CD14-positive monocyte (primary cell): ENCODE measurements at regions not wholly inside any gene's neighbourhood (a gene's known extent, or its start where the extent isn't known, plus 50 kb on each side); places are given as distances from the start of the nearest gene placed in this dataset.

Source experiments
- DNase-seq, 3 donors: peaks; one replicate each; pipeline ENCODE4 v3.0.0-alpha.2; 2011 to 2022
- H2AFZ ChIP-seq: 2 replicates; pipeline ENCODE4 v1.6.0; 2012; ENCODE audit warnings: mild to moderate bottlenecking, low read depth, low read length, inconsistent platforms; ENCODE audit not compliant: insufficient read depth, poor library complexity, severe bottlenecking
- H3K27ac ChIP-seq, 2 donors: 1 replicate in 1 of 2; 2 replicates in 1 of 2; pipeline ENCODE4 v1.5.1; 2012 to 2013; ENCODE audit warnings: low read length in 2 of 2, control low read depth in 1 of 2, inconsistent platforms in 1 of 2, low read depth in 1 of 2, mild to moderate bottlenecking in 1 of 2
- H3K27me3 ChIP-seq, 2 donors: one replicate each; pipeline versions ENCODE4 v1.6.0 to v1.6.1; 2011 to 2013; ENCODE audit warnings: low read length in 2 of 2; ENCODE audit not compliant: control insufficient read depth in 2 of 2, insufficient read depth in 2 of 2
- H3K36me3 ChIP-seq, 2 donors: replicated peaks in 1 of 2; 1 replicate in 1 of 2; 2 replicates in 1 of 2; pipeline versions ENCODE4 v1.5.1 to v1.6.1; 2012 to 2013; ENCODE audit warnings: low read length in 2 of 2, control low read depth in 1 of 2, inconsistent platforms in 1 of 2, mild to moderate bottlenecking in 1 of 2; ENCODE audit not compliant: insufficient read depth in 2 of 2, control insufficient read depth in 1 of 2
- H3K4me1 ChIP-seq, 2 donors: 1 replicate in 1 of 2; 2 replicates in 1 of 2; pipeline versions ENCODE4 v1.5.1 to v1.6.1; 2012 to 2013; ENCODE audit warnings: low read length in 2 of 2, control low read depth in 1 of 2, inconsistent platforms in 1 of 2, mild to moderate bottlenecking in 1 of 2, moderate library complexity in 1 of 2; ENCODE audit not compliant: insufficient read depth in 2 of 2, control insufficient read depth in 1 of 2
- H3K4me2 ChIP-seq: replicated peaks from 2 replicates; pipeline ENCODE3; 2012; ENCODE audit warnings: low read length, moderate library complexity, mild to moderate bottlenecking; ENCODE audit not compliant: poor library complexity, severe bottlenecking; ENCODE audit errors: extremely low read depth
- H3K4me3 ChIP-seq, 3 experiments: fragments of 200-600 bp in 1 of 3; sonication (generic) in 1 of 3; replicated peaks in 1 of 3; 1 replicate in 2 of 3; 2 replicates in 1 of 3; pipeline ENCODE4 v1.5.1; 2011 to 2013; ENCODE audit warnings: low read length in 3 of 3, mild to moderate bottlenecking in 3 of 3, control low read depth in 2 of 3, low read depth in 2 of 3, inconsistent platforms in 1 of 3, moderate library complexity in 1 of 3
- H3K79me2 ChIP-seq: 2 replicates; pipeline ENCODE4 v1.6.0; 2012; ENCODE audit warnings: mild to moderate bottlenecking, control low read depth, inconsistent platforms, low read length, moderate library complexity; ENCODE audit not compliant: insufficient read depth
- H3K9ac ChIP-seq: 2 replicates; pipeline ENCODE4 v1.6.0; 2017; ENCODE audit warnings: low read length, mild to moderate bottlenecking; ENCODE audit not compliant: insufficient read depth, poor library complexity, severe bottlenecking
- H3K9me3 ChIP-seq, 2 donors: replicated peaks in 1 of 2; 1 replicate in 1 of 2; 2 replicates in 1 of 2; pipeline versions ENCODE4 v1.5.1 to v1.6.1; 2012 to 2013; ENCODE audit warnings: low read length in 2 of 2, control low read depth in 1 of 2; ENCODE audit not compliant: control insufficient read depth in 1 of 2, insufficient read depth in 1 of 2
- H4K20me1 ChIP-seq: 2 replicates; pipeline ENCODE4 v1.6.0; 2012; ENCODE audit warnings: mild to moderate bottlenecking, low read length, control low read depth, moderate library complexity; ENCODE audit not compliant: insufficient read depth
- H3K27ac Mint-ChIP-seq, 7 donors: one replicate each; pipeline ENCODE4 v1.8.0; 2020; ENCODE audit warnings: mild to moderate bottlenecking in 7 of 7, mixed read lengths in 7 of 7, moderate library complexity in 6 of 7, inconsistent platforms in 2 of 7
- H3K27me3 Mint-ChIP-seq, 3 donors: one replicate each; pipeline ENCODE4 v1.8.0; 2021 to 2022; ENCODE audit warnings: low read depth in 3 of 3, mild to moderate bottlenecking in 3 of 3, mixed read lengths in 3 of 3, moderate library complexity in 3 of 3, inconsistent platforms in 1 of 3
- H3K36me3 Mint-ChIP-seq, 2 donors: one replicate each; pipeline ENCODE4 v1.8.0; 2020; ENCODE audit warnings: mixed read lengths in 2 of 2, inconsistent platforms in 1 of 2, mild to moderate bottlenecking in 1 of 2
- H3K4me1 Mint-ChIP-seq: one replicate; pipeline ENCODE4 v1.8.0; 2020; ENCODE audit warnings: mild to moderate bottlenecking, mixed read lengths
- H3K4me3 Mint-ChIP-seq, 2 donors: one replicate each; pipeline ENCODE4 v1.8.0; 2020; ENCODE audit warnings: mild to moderate bottlenecking in 2 of 2, mixed read lengths in 2 of 2, moderate library complexity in 1 of 2
- H3K9me3 Mint-ChIP-seq, 7 donors: one replicate each; pipeline ENCODE4 v1.8.0; 2020 to 2022; ENCODE audit warnings: mixed read lengths in 7 of 7, mild to moderate bottlenecking in 6 of 7, moderate library complexity in 6 of 7, inconsistent platforms in 2 of 7
- WGBS: methylation state at CpG from one replicate; pipeline ENCODE4 v1.1.5; 2013; ENCODE audit warnings: missing lambda C conversion rate; ENCODE audit not compliant: insufficient coverage; 5-methylcytosine and 5-hydroxymethylcytosine counted together
- intact Hi-C, 2 donors: fragments of 100-400 bp; cut with micrococcal nuclease; formaldehyde crosslinking; loops; one replicate each; pipeline versions ENCODE4 v1.15.0 to v1.15.1; 2023
- TF ChIP-seq, protein P1 (sequence below): fragments of 200-600 bp; IDR thresholded peaks from one replicate; pipeline ENCODE4 v1.8.0; 2022; ENCODE audit warnings: antibody characterized with exemption, mild to moderate bottlenecking

DNA sequence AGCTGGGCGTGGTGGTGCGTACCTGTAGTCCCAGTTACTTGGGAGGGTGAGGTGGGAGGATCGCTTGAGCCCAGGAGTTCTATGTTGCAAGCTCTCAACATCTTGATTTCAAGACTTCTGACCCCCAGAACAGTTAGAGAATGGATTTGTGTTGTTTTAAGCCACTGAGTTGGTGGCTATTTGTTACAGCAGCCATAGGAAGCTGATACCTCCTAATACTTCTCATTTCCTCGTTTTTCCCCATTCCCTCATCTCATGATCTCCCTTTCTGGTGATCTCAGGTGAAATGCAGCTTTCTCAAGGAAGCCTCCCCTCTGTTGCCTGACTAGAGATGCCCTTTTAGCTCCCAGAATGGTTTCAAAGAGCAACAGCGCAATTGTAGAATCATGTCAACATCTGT, 378.8 kb downstream of the TYW1 start:
- no peak overlapping the region for H3K4me3 ChIP-seq
- H3K4me3 Mint-ChIP-seq: no peak overlapping the region
- WGBS: 92% methylated on average over 2 of the region's 5 CpGs
- no peak overlapping the region for H3K9ac ChIP-seq
- H3K27me3 ChIP-seq: no peaks in the 10 kb centered on the region
- H3K9me3 Mint-ChIP-seq: peaks cover 2 to 11% (median 10%) of the 10 kb centered on the region in 7 donors
- no peak overlapping the region for H3K4me2 ChIP-seq
- TF ChIP-seq, protein P1, sequence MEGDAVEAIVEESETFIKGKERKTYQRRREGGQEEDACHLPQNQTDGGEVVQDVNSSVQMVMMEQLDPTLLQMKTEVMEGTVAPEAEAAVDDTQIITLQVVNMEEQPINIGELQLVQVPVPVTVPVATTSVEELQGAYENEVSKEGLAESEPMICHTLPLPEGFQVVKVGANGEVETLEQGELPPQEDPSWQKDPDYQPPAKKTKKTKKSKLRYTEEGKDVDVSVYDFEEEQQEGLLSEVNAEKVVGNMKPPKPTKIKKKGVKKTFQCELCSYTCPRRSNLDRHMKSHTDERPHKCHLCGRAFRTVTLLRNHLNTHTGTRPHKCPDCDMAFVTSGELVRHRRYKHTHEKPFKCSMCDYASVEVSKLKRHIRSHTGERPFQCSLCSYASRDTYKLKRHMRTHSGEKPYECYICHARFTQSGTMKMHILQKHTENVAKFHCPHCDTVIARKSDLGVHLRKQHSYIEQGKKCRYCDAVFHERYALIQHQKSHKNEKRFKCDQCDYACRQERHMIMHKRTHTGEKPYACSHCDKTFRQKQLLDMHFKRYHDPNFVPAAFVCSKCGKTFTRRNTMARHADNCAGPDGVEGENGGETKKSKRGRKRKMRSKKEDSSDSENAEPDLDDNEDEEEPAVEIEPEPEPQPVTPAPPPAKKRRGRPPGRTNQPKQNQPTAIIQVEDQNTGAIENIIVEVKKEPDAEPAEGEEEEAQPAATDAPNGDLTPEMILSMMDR: no peak
- DNase-seq: no peak
- H2AFZ ChIP-seq: no peak overlapping the region
- peaks cover 0 to 2% of the 10 kb centered on the region in 2 donors for H3K9me3 ChIP-seq
- H4K20me1 ChIP-seq: no peaks in the 10 kb centered on the region
- H3K27me3 Mint-ChIP-seq: peaks cover 1 to 11% (median 2%) of the 10 kb centered on the region in 3 donors
- intact Hi-C loops: no loop called here
- no peaks in the 10 kb centered on the region for H3K36me3 ChIP-seq
- H3K36me3 Mint-ChIP-seq: no peaks in the 10 kb centered on the region
- no peak overlapping the region for H3K27ac ChIP-seq
- H3K27ac Mint-ChIP-seq: no peak overlapping the region
- H3K4me1 Mint-ChIP-seq: peaks cover 1% of the 10 kb centered on the region
- H3K4me1 ChIP-seq: no peaks in the 10 kb centered on the region
- H3K79me2 ChIP-seq: no peaks in the 10 kb centered on the region

DNA sequence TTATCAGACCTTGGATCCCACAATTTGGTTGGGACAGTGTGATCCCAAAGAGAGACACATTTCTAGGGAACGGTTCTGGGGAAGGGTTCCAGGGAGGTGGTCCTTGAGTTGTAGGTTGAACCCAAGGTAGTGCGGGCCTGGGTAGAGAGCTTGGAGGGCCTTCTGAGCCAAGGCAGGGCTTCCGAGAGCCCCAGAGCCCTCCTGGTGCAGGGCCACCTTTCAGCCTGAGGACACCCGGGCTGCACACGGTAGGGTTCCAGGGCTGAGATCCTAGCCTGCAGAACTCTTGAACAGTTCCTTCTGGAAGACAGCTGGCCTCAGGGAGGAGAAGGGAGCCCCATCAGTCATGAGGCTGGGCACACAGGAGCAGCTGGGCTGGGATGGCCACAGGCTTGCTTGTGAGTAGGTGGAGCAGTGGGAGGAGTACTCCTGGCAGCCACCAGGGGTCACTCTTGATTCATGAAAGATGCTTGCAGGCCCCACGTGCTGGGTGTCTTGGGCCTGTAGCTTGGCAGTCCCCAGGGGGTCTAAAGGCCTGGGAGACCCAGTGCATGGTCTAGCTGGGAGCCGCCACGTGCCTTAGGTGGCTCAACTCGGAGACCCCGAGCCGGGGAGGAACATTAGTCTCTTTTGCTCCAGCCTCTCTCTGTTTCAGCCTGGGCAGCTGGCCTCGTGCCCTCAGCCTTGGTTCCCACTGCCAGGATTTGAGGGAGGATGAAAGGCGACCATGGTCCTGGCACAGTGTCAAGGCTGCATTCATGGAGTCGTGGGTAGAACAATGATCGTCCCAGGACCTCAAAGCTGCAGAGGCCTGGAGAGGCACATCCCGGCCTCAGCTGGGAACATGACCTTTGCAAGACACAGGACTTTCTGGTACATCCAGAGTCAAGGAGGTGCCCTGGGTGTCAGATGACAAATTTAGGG, 381.6 kb downstream of the TYW1 start:
- peaks cover 0 to 11% (median 2%) of the 10 kb centered on the region in 3 donors for H3K27me3 Mint-ChIP-seq
- Histone ChIP-seq H2AFZ (no peak overlapping the region), H3K9ac (no peak overlapping the region), H3K36me3 (no peaks in the 10 kb centered on the region), H3K27me3 (no peaks in the 10 kb centered on the region), H3K27ac (no peak overlapping the region), H3K4me1 (no peaks in the 10 kb centered on the region), H3K79me2 (no peaks in the 10 kb centered on the region), H3K4me2 (no peak overlapping the region), H3K9me3 (peaks cover 0 to 7% of the 10 kb centered on the region in 2 donors), H3K4me3 (no peak overlapping the region), H4K20me1 (no peaks in the 10 kb centered on the region)
- H3K9me3 Mint-ChIP-seq: peaks cover 2 to 12% (median 10%) of the 10 kb centered on the region in 7 donors
- WGBS: 58% methylated on average over 15 of the region's 16 CpGs
- H3K36me3 Mint-ChIP-seq: no peaks in the 10 kb centered on the region
- no peaks in the 10 kb centered on the region for H3K4me1 Mint-ChIP-seq
- intact Hi-C loops: no loop called here
- TF ChIP-seq, protein P1: peak; percentile 84
- no peak overlapping the region for H3K27ac Mint-ChIP-seq
- peak; percentile 23 to 45 (median 42) for DNase-seq
- H3K4me3 Mint-ChIP-seq: no peak overlapping the region
